ENCODE measurements at regions not wholly inside any gene's neighbourhood (a gene's known extent, or its start where the extent isn't known, plus 50 kb on each side); places are given as distances from the start of the nearest gene placed in this dataset.
A peak's percentile ranks its signal among the peaks of the same experiment; 100 is the strongest.

DNA sequence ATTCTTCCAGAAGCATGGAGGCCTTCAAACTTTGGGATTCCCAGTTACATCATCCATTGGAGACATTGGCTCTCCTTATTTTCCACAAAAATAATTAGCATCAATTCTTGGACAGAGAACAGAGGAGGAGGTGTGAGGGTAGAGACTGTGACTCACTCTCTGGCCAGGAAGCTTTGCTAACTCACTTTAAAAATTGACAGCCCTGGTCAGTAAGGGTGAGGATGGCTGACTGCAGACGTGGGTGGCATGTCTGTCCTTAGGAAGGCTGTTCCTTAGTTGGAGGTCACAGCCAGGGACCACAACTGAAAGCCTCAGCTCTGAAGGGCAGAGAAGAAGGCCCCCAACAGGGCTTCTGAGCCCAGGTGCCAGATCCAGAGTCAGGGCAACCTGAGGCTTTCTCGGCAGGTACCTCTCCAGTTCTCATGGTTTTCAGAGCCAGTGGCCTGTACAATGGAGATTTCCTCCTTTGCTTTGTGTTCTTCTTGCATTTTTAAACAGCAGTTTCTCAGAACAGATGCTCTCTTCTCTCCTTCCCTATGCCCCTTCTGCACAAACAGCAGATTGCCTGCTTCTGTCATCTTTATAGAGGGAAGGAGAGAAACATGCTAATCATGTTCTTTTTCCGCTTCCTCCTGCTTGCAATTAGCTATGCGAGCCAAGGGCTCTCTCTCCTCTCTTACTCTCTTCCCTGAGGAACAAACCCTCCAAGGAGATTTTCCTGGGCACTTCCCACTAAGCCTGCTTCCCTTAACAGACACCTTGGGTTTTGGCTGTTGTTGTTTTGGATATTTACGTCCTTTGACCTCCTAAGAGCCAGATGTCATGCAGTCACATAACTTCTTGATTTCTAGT, 92.5 kb upstream of the ZNF366 start:
- no peaks in the 10 kb centered on the region for H3K9me3 ChIP-seq (ENCODE audit: low read depth, low read length, poor library complexity, severe bottlenecking)
- no peak overlapping the region for H3K4me3 ChIP-seq (ENCODE audit: low read depth, low read length, poor library complexity, severe bottlenecking)
- no peak for DNase-seq (ENCODE audit: low spot score)
- peaks cover 9% of the 10 kb centered on the region for H3K4me1 ChIP-seq (ENCODE audit: insufficient read depth, low read length, poor library complexity, severe bottlenecking)
- no peaks in the 10 kb centered on the region for H3K27me3 ChIP-seq (replicated peaks; ENCODE audit: insufficient read depth, low read depth, low read length, poor library complexity)
- no TSS peak for BruUV-seq (replicated peaks)
- H3K27ac ChIP-seq (ENCODE audit: low read depth, low read length, poor library complexity, severe bottlenecking), result no peak overlapping the region
- intact Hi-C loops (cut with micrococcal nuclease; ENCODE audit: unreplicated experiment), result no loop called here
- CTCF ChIA-PET, result no interaction called here
- TF ChIP-seq, protein P1, sequence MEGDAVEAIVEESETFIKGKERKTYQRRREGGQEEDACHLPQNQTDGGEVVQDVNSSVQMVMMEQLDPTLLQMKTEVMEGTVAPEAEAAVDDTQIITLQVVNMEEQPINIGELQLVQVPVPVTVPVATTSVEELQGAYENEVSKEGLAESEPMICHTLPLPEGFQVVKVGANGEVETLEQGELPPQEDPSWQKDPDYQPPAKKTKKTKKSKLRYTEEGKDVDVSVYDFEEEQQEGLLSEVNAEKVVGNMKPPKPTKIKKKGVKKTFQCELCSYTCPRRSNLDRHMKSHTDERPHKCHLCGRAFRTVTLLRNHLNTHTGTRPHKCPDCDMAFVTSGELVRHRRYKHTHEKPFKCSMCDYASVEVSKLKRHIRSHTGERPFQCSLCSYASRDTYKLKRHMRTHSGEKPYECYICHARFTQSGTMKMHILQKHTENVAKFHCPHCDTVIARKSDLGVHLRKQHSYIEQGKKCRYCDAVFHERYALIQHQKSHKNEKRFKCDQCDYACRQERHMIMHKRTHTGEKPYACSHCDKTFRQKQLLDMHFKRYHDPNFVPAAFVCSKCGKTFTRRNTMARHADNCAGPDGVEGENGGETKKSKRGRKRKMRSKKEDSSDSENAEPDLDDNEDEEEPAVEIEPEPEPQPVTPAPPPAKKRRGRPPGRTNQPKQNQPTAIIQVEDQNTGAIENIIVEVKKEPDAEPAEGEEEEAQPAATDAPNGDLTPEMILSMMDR (conservative IDR thresholded peaks at IDR 0.05; ENCODE audit: low read depth, low read length), result no peak
- TF ChIP-seq EZH2 (IDR thresholded peaks at IDR 0.05; ENCODE audit: borderline replicate concordance, low read depth, low read length, poor library complexity, severe bottlenecking), result no peak
- POLR2A ChIA-PET (ENCODE audit: low non-redundant PET), result no interaction called here
- no peaks in the 10 kb centered on the region for H3K36me3 ChIP-seq (ENCODE audit: insufficient read depth, low read length, poor library complexity, severe bottlenecking)

DNA sequence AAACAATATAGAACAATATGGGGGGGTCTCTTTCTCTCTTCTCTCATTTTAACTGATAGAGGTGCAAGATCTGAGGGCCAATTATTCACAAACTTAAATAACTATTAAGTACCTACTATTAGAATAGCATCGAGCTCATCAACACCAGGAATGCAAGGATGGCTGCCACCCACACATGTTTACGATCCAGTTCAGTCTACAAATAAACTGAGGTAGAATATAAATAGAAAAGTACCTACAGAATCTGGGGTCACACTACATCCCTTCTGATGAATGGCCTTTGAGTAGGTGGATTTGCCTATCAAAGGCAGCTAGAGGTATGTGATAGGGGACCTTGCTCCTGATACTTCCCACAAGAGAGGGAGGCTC, 91.8 kb upstream of the ZNF366 start:
- CTCF ChIA-PET, result interaction anchor here (0.9 kb wide), 1 partner anchor 12 kb away, joined by 3 read pairs; no protein-coding TSS in a partner anchor

DNA sequence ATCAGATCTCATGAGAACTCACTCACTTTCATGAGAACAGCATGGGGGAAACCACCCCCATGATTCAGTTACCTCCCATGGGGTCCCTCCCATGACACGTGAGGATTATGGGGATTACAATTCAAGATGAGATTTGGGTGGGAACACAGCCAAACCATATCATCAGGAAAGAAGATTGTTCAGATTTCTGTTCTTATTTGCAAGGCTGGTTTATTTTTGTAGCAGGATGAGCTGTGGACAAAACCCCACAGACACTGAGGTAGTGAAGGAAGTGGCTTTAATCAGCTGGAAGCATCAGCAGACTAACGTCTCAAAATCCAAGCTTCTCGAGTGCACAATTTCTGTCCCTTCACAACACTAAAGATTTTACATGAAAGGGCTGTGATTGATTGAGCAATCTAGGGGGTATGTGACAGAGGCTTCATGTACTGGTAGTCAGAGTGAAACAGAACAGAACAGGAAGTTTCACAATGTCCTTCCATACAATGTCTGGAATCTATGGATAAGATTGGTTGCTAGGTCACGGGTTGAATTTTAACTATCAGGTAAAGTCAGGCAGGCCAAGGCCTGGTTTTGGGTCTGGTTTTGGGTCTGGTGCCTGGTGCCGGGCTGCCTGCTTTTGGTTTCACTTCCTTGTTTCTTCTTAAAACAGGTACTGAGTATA, 91.3 kb upstream of the ZNF366 start:
- Histone ChIP-seq H3K9me3 (ENCODE audit: low read depth, low read length, poor library complexity, severe bottlenecking) (no peaks in the 10 kb centered on the region), H3K4me1 (ENCODE audit: insufficient read depth, low read length, poor library complexity, severe bottlenecking) (peaks cover 9% of the 10 kb centered on the region), H3K4me3 (ENCODE audit: low read depth, low read length, poor library complexity, severe bottlenecking) (no peak overlapping the region), H3K27me3 (replicated peaks; ENCODE audit: insufficient read depth, low read depth, low read length, poor library complexity) (no peaks in the 10 kb centered on the region), H3K27ac (ENCODE audit: low read depth, low read length, poor library complexity, severe bottlenecking) (no peak overlapping the region), H3K36me3 (ENCODE audit: insufficient read depth, low read length, poor library complexity, severe bottlenecking) (no peaks in the 10 kb centered on the region)
- peak; percentile 57 for DNase-seq (ENCODE audit: low spot score)
- ChIA-PET POLR2A (ENCODE audit: low non-redundant PET) (no interaction called here), CTCF (interaction anchor here (0.9 kb wide), 1 partner anchor 12 kb away, joined by 3 read pairs; no protein-coding TSS in a partner anchor)
- BruUV-seq (replicated peaks), result no TSS peak
- TF ChIP-seq EZH2 (IDR thresholded peaks at IDR 0.05; ENCODE audit: borderline replicate concordance, low read depth, low read length, poor library complexity, severe bottlenecking), result no peak
- TF ChIP-seq, protein P1 (conservative IDR thresholded peaks at IDR 0.05; ENCODE audit: low read depth, low read length), result no peak
- intact Hi-C loops (cut with micrococcal nuclease; ENCODE audit: unreplicated experiment), result no loop called here

More for the DNA sequence above, 91.8 kb upstream of the ZNF366 start:
- BruUV-seq (replicated peaks), result no TSS peak
- TF ChIP-seq, protein P1 (conservative IDR thresholded peaks at IDR 0.05; ENCODE audit: low read depth, low read length), result no peak
- Histone ChIP-seq H3K4me3 (ENCODE audit: low read depth, low read length, poor library complexity, severe bottlenecking) (no peak overlapping the region), H3K4me1 (ENCODE audit: insufficient read depth, low read length, poor library complexity, severe bottlenecking) (peaks cover 9% of the 10 kb centered on the region), H3K27me3 (replicated peaks; ENCODE audit: insufficient read depth, low read depth, low read length, poor library complexity) (no peaks in the 10 kb centered on the region), H3K9me3 (ENCODE audit: low read depth, low read length, poor library complexity, severe bottlenecking) (no peaks in the 10 kb centered on the region), H3K36me3 (ENCODE audit: insufficient read depth, low read length, poor library complexity, severe bottlenecking) (no peaks in the 10 kb centered on the region), H3K27ac (ENCODE audit: low read depth, low read length, poor library complexity, severe bottlenecking) (no peak overlapping the region)
- no peak for DNase-seq (ENCODE audit: low spot score)
- POLR2A ChIA-PET (ENCODE audit: low non-redundant PET), result no interaction called here
- intact Hi-C loops (cut with micrococcal nuclease; ENCODE audit: unreplicated experiment), result no loop called here
